ENCODE measurements at regions not wholly inside any gene's neighbourhood (a gene's known extent, or its start where the extent isn't known, plus 50 kb on each side); places are given as distances from the start of the nearest gene placed in this dataset.

DNA sequence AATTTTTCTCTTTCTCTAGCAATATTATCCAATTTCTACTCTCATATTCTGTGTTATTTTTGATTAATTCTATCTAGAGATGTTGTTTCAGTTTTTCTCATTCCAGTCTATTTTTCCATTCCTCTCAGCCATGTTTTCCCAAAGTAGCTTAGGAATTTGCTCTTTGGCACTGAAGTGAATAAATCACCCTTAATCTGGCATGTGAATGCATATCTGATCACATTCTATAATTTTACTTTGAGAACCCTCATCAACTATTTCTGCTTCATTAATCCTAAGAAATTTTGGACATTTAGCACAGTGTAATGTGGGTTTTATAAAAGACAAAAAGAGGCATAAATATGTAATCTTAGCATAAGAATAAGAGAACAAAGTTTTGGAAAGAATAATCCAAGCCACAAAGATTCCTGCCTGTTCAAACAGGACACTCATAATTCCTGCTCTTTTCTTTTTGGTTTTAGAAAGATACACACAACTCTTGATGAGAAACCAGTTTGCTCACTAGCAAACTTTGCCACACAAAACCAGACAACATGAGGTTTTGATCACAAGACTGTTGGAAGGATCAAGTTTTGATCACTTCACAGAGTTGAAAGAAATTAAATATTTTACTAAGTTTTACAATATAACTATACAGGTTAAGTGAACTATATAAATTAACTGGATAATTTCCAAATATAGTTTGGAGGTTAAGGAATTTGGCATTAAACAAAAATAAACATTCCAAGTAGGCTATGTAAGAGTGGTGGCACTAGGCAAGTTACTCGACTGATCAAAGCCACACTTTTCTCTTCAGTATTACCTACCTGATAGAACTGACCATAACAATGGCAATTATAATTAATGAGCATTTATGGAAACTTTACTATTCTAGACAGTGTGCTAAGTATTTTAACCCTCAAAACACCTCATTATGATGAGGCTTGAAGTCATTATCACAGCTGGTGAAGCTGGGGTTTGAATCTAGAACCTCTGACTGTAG, 226.6 kb upstream of the TMTC1 start:
- no peaks in the 10 kb centered on the region for H3K27me3 ChIP-seq
- no peak for TF ChIP-seq EP300 (IDR thresholded peaks at IDR 0.05; ENCODE audit: low read depth)
- no peak for TF ChIP-seq POLR2A (IDR thresholded peaks at IDR 0.05)
- TF ChIP-seq, protein P1, sequence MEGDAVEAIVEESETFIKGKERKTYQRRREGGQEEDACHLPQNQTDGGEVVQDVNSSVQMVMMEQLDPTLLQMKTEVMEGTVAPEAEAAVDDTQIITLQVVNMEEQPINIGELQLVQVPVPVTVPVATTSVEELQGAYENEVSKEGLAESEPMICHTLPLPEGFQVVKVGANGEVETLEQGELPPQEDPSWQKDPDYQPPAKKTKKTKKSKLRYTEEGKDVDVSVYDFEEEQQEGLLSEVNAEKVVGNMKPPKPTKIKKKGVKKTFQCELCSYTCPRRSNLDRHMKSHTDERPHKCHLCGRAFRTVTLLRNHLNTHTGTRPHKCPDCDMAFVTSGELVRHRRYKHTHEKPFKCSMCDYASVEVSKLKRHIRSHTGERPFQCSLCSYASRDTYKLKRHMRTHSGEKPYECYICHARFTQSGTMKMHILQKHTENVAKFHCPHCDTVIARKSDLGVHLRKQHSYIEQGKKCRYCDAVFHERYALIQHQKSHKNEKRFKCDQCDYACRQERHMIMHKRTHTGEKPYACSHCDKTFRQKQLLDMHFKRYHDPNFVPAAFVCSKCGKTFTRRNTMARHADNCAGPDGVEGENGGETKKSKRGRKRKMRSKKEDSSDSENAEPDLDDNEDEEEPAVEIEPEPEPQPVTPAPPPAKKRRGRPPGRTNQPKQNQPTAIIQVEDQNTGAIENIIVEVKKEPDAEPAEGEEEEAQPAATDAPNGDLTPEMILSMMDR (IDR thresholded peaks at IDR 0.05), result no peak
- no peak for TF ChIP-seq POLR2AphosphoS5 (IDR thresholded peaks at IDR 0.05)
- WGBS, 2 donors (ENCODE audit: low coverage in 1 of 2), result 22 to 45% methylated on average over 1 of the region's 1 CpG
- H3K4me3 ChIP-seq, result no peak overlapping the region
- no peaks in the 10 kb centered on the region for H3K4me1 ChIP-seq
- H3K27ac ChIP-seq, result no peak overlapping the region
- intact Hi-C loops (cut with DNase I; ENCODE audit: low total_unique reads), result no loop called here
- no peak for DNase-seq
- H3K9me3 ChIP-seq, result no peaks in the 10 kb centered on the region
- H3K36me3 ChIP-seq, result no peaks in the 10 kb centered on the region
- in situ Hi-C loops (cut with MboI; ENCODE audit: low pct_ligation_motif_present in 1 of 4, low pct_unique_long_range_greater_than_20kb in 1 of 4, low sequenced_read_pairs in 3 of 4), result no loop called here

DNA sequence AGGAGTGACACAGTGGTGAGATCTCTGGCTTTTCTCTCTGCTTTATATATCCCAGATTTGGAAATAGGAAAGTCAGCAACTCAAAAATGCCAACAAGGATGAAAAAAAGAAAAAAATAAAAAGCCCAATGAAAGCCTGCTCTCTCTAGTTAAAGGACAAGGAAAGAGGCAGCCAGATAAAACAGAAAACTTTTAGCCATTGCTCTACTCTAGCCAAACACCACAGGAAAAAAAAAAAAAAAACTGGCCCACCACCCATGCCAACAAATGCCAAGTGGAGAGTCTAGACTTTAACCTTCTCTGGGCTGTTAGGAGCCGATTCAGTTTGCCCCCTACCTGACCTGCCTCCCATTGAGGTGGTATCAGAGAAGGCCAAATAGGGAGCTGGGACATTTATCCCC, 222.3 kb upstream of the TMTC1 start:
- TF ChIP-seq EP300 (IDR thresholded peaks at IDR 0.05; ENCODE audit: low read depth), result no peak
- no peak for TF ChIP-seq POLR2AphosphoS5 (IDR thresholded peaks at IDR 0.05)
- no peak for TF ChIP-seq POLR2A (IDR thresholded peaks at IDR 0.05)
- TF ChIP-seq, protein P1 (IDR thresholded peaks at IDR 0.05), result no peak
- intact Hi-C loops (cut with DNase I; ENCODE audit: low total_unique reads) (no loop called here), in situ Hi-C loops (cut with MboI; ENCODE audit: low pct_ligation_motif_present in 1 of 4, low pct_unique_long_range_greater_than_20kb in 1 of 4, low sequenced_read_pairs in 3 of 4) (no loop called here)
- H3K27ac ChIP-seq, result no peak overlapping the region
- no peaks in the 10 kb centered on the region for H3K36me3 ChIP-seq
- no peak for DNase-seq
- H3K4me3 ChIP-seq, result no peak overlapping the region
- H3K9me3 ChIP-seq, result no peaks in the 10 kb centered on the region
- 68% methylated on average over 1 of the region's 1 CpG; no CpG with 5 or more reads in 1 of the 2 donors for WGBS, 2 donors (ENCODE audit: low coverage in 1 of 2)
- H3K27me3 ChIP-seq, result no peaks in the 10 kb centered on the region
- no peaks in the 10 kb centered on the region for H3K4me1 ChIP-seq

DNA sequence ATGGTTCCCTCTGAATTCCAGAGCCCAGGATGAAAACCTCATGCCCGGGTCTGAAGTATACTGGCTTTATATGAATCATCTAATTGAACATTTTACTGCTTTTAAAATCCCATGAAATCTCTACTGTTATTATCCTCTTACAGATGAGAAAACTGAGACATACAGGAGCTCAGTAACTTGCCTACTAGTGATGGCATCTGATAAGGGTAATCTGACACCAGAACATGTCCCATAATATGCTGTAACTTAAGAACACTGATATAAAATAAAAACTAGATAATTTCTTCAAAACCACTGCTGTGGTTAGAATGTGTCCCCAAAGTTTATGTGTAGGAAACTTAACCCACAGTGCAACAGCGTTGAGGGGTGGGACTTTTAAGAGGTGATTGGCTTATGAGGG, 219.6 kb upstream of the TMTC1 start:
- in situ Hi-C loops (cut with MboI; ENCODE audit: low pct_ligation_motif_present in 1 of 4, low pct_unique_long_range_greater_than_20kb in 1 of 4, low sequenced_read_pairs in 3 of 4), result no loop called here
- Histone ChIP-seq H3K27me3 (no peaks in the 10 kb centered on the region), H3K27ac (no peak overlapping the region), H3K4me3 (no peak overlapping the region), H3K9me3 (no peaks in the 10 kb centered on the region), H3K36me3 (no peaks in the 10 kb centered on the region), H3K4me1 (no peaks in the 10 kb centered on the region)
- TF ChIP-seq POLR2A (IDR thresholded peaks at IDR 0.05) (no peak), POLR2AphosphoS5 (IDR thresholded peaks at IDR 0.05) (no peak), EP300 (IDR thresholded peaks at IDR 0.05; ENCODE audit: low read depth) (no peak)
- TF ChIP-seq, protein P1 (IDR thresholded peaks at IDR 0.05), result no peak
- WGBS, 2 donors (ENCODE audit: low coverage in 1 of 2), result 42 to 64% methylated on average over 2 of the region's 2 CpGs
- intact Hi-C loops (cut with DNase I; ENCODE audit: low total_unique reads), result loop anchor here (5.0 kb wide), 1 partner anchor 341 kb away; no protein-coding TSS in a partner anchor
- no peak for DNase-seq

DNA sequence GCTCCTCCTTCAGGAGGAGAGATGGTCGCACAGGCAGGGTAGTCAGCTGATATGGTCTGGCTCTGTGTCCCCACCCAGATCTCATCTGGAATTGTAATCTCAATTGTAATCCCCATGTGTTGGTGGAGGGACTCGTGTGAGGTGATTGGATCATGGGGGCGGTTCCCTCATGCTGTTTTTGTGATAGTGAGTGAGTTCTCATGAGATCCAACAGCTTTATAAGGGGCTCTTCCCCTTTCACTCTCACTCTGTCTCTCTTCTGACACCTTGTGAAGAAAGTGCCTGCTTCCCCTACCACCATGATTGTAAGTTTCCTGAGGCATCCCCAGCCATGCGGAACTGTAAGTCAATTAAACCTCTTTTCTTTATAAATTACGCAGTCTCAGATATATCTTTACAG, 218.9 kb upstream of the TMTC1 start:
- in situ Hi-C loops (cut with MboI; ENCODE audit: low pct_ligation_motif_present in 1 of 4, low pct_unique_long_range_greater_than_20kb in 1 of 4, low sequenced_read_pairs in 3 of 4) (no loop called here), intact Hi-C loops (cut with DNase I; ENCODE audit: low total_unique reads) (loop anchor here (5.0 kb wide), 1 partner anchor 340 kb away; no protein-coding TSS in a partner anchor)
- H3K36me3 ChIP-seq, result no peaks in the 10 kb centered on the region
- H3K4me1 ChIP-seq, result no peaks in the 10 kb centered on the region
- H3K27ac ChIP-seq, result no peak overlapping the region
- H3K9me3 ChIP-seq, result no peaks in the 10 kb centered on the region
- H3K4me3 ChIP-seq, result no peak overlapping the region
- no peak for DNase-seq
- WGBS, 2 donors (ENCODE audit: low coverage in 1 of 2), result 91% methylated on average over 5 of the region's 5 CpGs; no CpG with 5 or more reads in 1 of the 2 donors
- H3K27me3 ChIP-seq, result no peaks in the 10 kb centered on the region
- no peak for TF ChIP-seq POLR2AphosphoS5 (IDR thresholded peaks at IDR 0.05)
- TF ChIP-seq, protein P1 (IDR thresholded peaks at IDR 0.05), result no peak
- no peak for TF ChIP-seq POLR2A (IDR thresholded peaks at IDR 0.05)
- TF ChIP-seq EP300 (IDR thresholded peaks at IDR 0.05; ENCODE audit: low read depth), result no peak
